Femur (tissue), 1 donor: ENCODE measurements at regions not wholly inside any gene's neighbourhood (a gene's known extent, or its start where the extent isn't known, plus 50 kb on each side); places are given as distances from the start of the nearest gene placed in this dataset.

ENCODE experiments used
- DNase-seq: peaks from one replicate; pipeline ENCODE4 v3.0.0-alpha.2; 2017

DNA sequence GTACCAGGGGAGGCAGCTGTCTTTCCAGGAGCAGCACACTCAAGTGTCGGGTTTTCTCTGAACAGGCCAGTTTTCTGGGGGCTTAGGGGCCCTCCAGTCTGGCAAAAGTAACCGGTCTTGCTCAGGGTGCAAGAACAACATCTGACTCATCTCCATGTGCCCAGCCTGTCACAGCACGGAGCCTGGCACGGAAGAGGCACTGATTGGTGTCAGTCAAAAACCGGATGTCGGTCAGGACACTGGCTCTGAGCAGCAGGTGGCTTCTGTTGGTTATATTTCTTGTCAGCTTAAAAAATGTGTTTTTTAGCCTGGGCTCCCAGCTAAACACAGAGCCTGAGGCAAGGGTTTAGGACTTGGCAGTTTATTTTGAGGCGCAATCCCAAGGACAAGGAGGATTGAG lies 139.9 kb downstream of the FBLN2 start:
- DNase-seq = no peak

DNA sequence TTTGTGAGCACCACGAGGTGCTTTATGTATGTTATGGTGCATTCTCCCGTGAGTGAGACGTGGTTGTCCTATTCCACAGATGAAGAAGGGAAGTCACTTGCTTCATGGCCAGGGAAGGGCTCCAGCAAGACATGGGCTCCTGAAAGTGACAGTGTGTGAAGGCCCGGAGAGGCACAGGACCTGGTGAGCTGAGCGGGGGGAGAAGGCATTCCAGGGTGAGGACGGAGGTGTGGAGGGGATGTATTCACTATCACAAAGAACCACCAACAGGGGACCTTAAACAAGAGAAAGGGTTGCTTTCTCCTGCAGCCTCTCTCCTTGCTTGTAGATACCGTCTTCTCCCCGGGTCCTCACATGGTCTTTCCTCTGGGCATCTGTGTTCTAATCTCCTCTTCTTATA lies 139.1 kb downstream of the FBLN2 start:
- no peak for DNase-seq
